K562 (cell line): ENCODE measurements at regions not wholly inside any gene's neighbourhood (a gene's known extent, or its start where the extent isn't known, plus 50 kb on each side); places are given as distances from the start of the nearest gene placed in this dataset.

ENCODE experiments used
- ESRRB ChIP-seq: fragments of 250-450 bp; sonication (Bioruptor Pico); IDR thresholded peaks from 2 replicates; pipeline ENCODE4 v1.5.0; 2020; ENCODE audit warnings: mild to moderate bottlenecking, moderate library complexity, borderline replicate concordance
- IRF2 ChIP-seq: sonication (generic); formaldehyde crosslinking; IDR thresholded peaks from 2 replicates; pipeline ENCODE4 v1.8.1; 2022; ENCODE audit warnings: mild to moderate bottlenecking, missing genetic modification reagents
- MAFF ChIP-seq: IDR thresholded peaks from 2 replicates; pipeline ENCODE4 v1.6.1; 2012; ENCODE audit warnings: low read length, improper control_type of control experiment
- NFE2 ChIP-seq: IDR thresholded peaks from 2 replicates; pipeline ENCODE4 v1.6.1; 2014; ENCODE audit warnings: antibody characterized with exemption, low read depth
- NFE2L1 ChIP-seq: fragments of 450-650 bp; IDR thresholded peaks from 2 replicates; pipeline ENCODE4 v1.6.1; 2016; ENCODE audit warnings: missing genetic modification characterization, low read depth, mild to moderate bottlenecking, missing compliant biosample characterization, moderate library complexity, borderline replicate concordance
- NRF1 ChIP-seq, 2 experiments: fragments of 450-650 bp; IDR thresholded peaks in 1 of 2; conservative IDR thresholded peaks in 1 of 2; 2 replicates each; pipeline ENCODE4 v1.6.1; 2014; ENCODE audit warnings: mild to moderate bottlenecking in 2 of 2
- RBM15 ChIP-seq: fragments of 200-400 bp; formaldehyde crosslinking; IDR thresholded peaks from 2 replicates; pipeline ENCODE4 v1.6.1; 2018; ENCODE audit warnings: mild to moderate bottlenecking, low read length, moderate library complexity; ENCODE audit not compliant: insufficient read depth
- SNIP1 ChIP-seq: fragments of 450-650 bp; IDR thresholded peaks from 2 replicates; pipeline ENCODE4 v1.7.1; 2017; ENCODE audit warnings: low read depth, mild to moderate bottlenecking
- U2AF1 ChIP-seq: fragments of 200-400 bp; formaldehyde crosslinking; optimal IDR thresholded peaks from 2 replicates; pipeline ENCODE3; 2017; ENCODE audit warnings: mild to moderate bottlenecking, low read depth, low read length, moderate library complexity
- ZBTB34 ChIP-seq: fragments of 250-450 bp; sonication (Bioruptor Pico); IDR thresholded peaks from 2 replicates; pipeline ENCODE4 v1.8.0; 2021; ENCODE audit warnings: mild to moderate bottlenecking, moderate library complexity
- ZNF263 ChIP-seq: sonication (generic); formaldehyde crosslinking; IDR thresholded peaks from 2 replicates; pipeline ENCODE4 v1.8.0; 2022; ENCODE audit warnings: mild to moderate bottlenecking, missing genetic modification reagents, borderline replicate concordance
- ZNF282 ChIP-seq: sonication (generic); formaldehyde crosslinking; IDR thresholded peaks from 2 replicates; pipeline ENCODE4 v1.8.1; 2023; ENCODE audit warnings: missing genetic modification reagents
- ZNF316 ChIP-seq: fragments of 450-650 bp; IDR thresholded peaks from 2 replicates; pipeline ENCODE4 v1.6.1; 2016
- ZNF318 ChIP-seq, 2 experiments: fragments of 450-650 bp; IDR thresholded peaks; 2 replicates each; pipeline ENCODE4 v1.6.1; 2016; ENCODE audit warnings: mild to moderate bottlenecking in 2 of 2, borderline replicate concordance in 1 of 2, low read depth in 1 of 2, moderate library complexity in 1 of 2
- TF ChIP-seq, protein P1 (sequence below): IDR thresholded peaks from 3 replicates; pipeline ENCODE4 v1.6.1; 2011; ENCODE audit warnings: borderline replicate concordance, mild to moderate bottlenecking; ENCODE audit not compliant: insufficient read length, insufficient read depth

DNA sequence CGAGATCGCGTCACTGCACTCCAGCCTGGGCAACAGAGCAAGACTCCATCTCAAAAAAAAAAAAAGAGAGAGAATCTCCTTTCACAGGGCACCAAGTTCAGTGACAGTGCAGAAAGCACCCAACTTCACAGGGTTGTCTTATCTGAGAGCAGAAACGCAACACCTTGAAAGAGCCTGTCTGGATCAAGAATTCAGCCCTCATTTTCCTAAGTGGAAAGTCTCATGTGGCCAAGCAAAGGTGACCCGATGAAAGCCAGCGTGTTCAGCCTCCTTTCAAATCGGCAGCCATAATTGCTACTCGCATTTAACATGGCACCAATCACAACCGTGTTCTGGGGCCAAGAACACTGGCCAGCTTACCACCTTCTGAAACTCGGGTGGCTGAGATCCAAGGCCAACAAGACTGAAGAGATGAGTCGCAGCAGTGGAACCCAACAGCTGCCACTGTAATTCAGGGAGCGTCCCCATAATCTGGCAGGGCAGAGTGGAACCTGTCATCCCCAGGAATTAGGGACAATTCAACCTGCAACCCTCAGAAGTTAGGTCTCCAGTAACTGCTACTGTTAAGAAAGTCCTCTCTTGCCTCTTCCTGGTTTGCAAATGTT lies 536.7 kb upstream of the JARID2 start (continued):
- TF ChIP-seq ZNF318 (IDR thresholded peaks at IDR 0.05; ENCODE audit: borderline replicate concordance in 1 of 2, low read depth in 1 of 2) (no peak), ZNF263 (CRISPR knock-in tag) (no peak), ESRRB (CRISPR knock-in tag) (no peak), ZNF316 (peak; percentile 45; the same call in 1 of the 2 replicates), IRF2 (no peak), NFE2L1 (tag) (no peak), U2AF1 (no peak), NRF1 (conservative IDR thresholded peaks at IDR 0.05 in 1 of 2, IDR thresholded peaks at IDR 0.05 in 1 of 2) (no peak), MAFF (no peak), NFE2 (peak; percentile 62), RBM15 (no peak), ZNF282 (no peak), ZBTB34 (CRISPR knock-in tag) (no peak), SNIP1 (no peak)
- TF ChIP-seq, protein P1, sequence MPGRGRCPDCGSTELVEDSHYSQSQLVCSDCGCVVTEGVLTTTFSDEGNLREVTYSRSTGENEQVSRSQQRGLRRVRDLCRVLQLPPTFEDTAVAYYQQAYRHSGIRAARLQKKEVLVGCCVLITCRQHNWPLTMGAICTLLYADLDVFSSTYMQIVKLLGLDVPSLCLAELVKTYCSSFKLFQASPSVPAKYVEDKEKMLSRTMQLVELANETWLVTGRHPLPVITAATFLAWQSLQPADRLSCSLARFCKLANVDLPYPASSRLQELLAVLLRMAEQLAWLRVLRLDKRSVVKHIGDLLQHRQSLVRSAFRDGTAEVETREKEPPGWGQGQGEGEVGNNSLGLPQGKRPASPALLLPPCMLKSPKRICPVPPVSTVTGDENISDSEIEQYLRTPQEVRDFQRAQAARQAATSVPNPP, result no peak
